Ascending aorta (tissue), 2 donors: ENCODE measurements at regions not wholly inside any gene's neighbourhood (a gene's known extent, or its start where the extent isn't known, plus 50 kb on each side); places are given as distances from the start of the nearest gene placed in this dataset.

Source experiments
- DNase-seq, 2 donors: peaks; one replicate each; pipeline ENCODE4 v3.0.0-alpha.2; 2019; ENCODE audit warnings: low spot score in 2 of 2
- H3K27ac ChIP-seq, 2 donors: fragments of 200-600 bp; sonication (generic); one replicate each; pipeline ENCODE4 v1.5.1; 2016 to 2017; ENCODE audit warnings: mild to moderate bottlenecking in 1 of 2
- H3K27me3 ChIP-seq: fragments of 200-600 bp; sonication (generic); one replicate; pipeline ENCODE4 v1.5.1; 2017
- H3K36me3 ChIP-seq, 2 donors: fragments of 200-600 bp; sonication (generic); one replicate each; pipeline ENCODE4 v1.5.1; 2016
- H3K4me1 ChIP-seq, 2 donors: fragments of 200-600 bp; sonication (generic); one replicate each; pipeline ENCODE4 v1.5.1; 2016 to 2017; ENCODE audit warnings: mild to moderate bottlenecking in 1 of 2
- H3K4me3 ChIP-seq, 2 donors: fragments of 200-600 bp; sonication (generic); one replicate each; pipeline ENCODE4 v1.5.1; 2016 to 2017; ENCODE audit warnings: mild to moderate bottlenecking in 1 of 2
- H3K9me3 ChIP-seq, 2 donors: fragments of 200-600 bp; sonication (generic); one replicate each; pipeline ENCODE4 v1.5.1; 2016
- CTCF ChIP-seq, 3 experiments: fragments of 200-600 bp in 2 of 3; fragments of 450-650 bp in 1 of 3; sonication (generic) in 2 of 3; IDR thresholded peaks; one replicate each; pipeline ENCODE4 v1.5.1; 2016 to 2019; ENCODE audit warnings: antibody characterized with exemption in 3 of 3, mild to moderate bottlenecking in 1 of 3, moderate library complexity in 1 of 3
- intact Hi-C: fragments of 100-400 bp; cut with DNase I; formaldehyde crosslinking; loops from one replicate; pipeline ENCODE4 v1.15.1; 2023

- intact Hi-C loops, result no loop called here
- TF ChIP-seq CTCF (IDR thresholded peaks at IDR 0.05), result no peak
- H3K9me3 ChIP-seq, result peaks cover 6 to 40% of the 10 kb centered on the region in 2 donors
- H3K27me3 ChIP-seq, result no peaks in the 10 kb centered on the region
- DNase-seq, result no peak
- no peak overlapping the region for H3K4me3 ChIP-seq
- no peaks in the 10 kb centered on the region for H3K4me1 ChIP-seq
- no peak overlapping the region for H3K27ac ChIP-seq
- H3K36me3 ChIP-seq, result no peaks in the 10 kb centered on the region
Observed at GRCh38 chr15:25493823-25494526, 55.2 kb upstream of the UBE3A start.

DNA sequence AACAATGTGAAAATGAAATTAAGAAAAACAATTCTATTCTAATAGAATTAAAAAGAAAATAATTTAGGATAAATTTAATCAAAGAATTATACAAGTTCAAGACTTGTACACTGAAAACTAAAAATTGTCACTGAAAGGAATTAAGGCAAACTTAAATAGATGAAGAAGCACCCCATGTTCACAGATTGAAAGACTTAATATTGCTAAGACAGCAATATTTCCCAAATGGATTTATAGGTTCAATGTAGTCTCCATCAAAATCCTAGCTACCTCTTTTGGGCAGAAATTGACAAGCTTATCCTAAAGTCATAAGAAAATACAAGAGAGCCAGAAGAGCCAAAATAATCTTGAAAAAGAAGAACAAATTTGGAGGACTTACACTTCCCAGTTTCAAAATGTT is 53.5 kb upstream of the UBE3A start:
- intact Hi-C loops, result no loop called here
- Histone ChIP-seq H3K27me3 (no peaks in the 10 kb centered on the region), H3K4me1 (no peaks in the 10 kb centered on the region), H3K4me3 (no peak overlapping the region), H3K36me3 (no peaks in the 10 kb centered on the region), H3K27ac (no peak overlapping the region), H3K9me3 (peaks cover 6 to 48% of the 10 kb centered on the region in 2 donors)
- no peak for DNase-seq
- no peak for TF ChIP-seq CTCF (IDR thresholded peaks at IDR 0.05)
